Endothelial cell of umbilical vein (primary cell): ENCODE measurements at regions not wholly inside any gene's neighbourhood (a gene's known extent, or its start where the extent isn't known, plus 50 kb on each side); places are given as distances from the start of the nearest gene placed in this dataset.

Experiments
- BruUV-seq: library from RNA; stranded (reverse); fragments of 400-500 nt; replicated peaks from 2 replicates; lab custom pipeline; 2021; lab: Mats Ljungman, UMichigan
- CTCF ChIA-PET: fragments of 300-600, 350-600 bp; sonication (Branson Sonifier 250); formaldehyde crosslinking; loops from one replicate; lab custom pipeline; 2021; ENCODE audit warnings: antibody characterized with exemption, inconsistent platforms; lab: Charles Lee
- POLR2A ChIA-PET: fragments of 300-600, 350-600 bp; sonication (Branson Sonifier 250); formaldehyde crosslinking; loops from one replicate; lab custom pipeline; 2021; ENCODE audit warnings: antibody characterized with exemption, inconsistent platforms; lab: Charles Lee
- DNase-seq: peaks from one replicate; pipeline ENCODE4 v3.0.0-alpha.2; 2011; ENCODE audit warnings: low read depth, low spot score
- FAIRE-seq: peaks from 2 replicates; lab custom pipeline; 2011; peaks lifted over from hg19 to GRCh38; lab: Jason Lieb, UNC
- H2AFZ ChIP-seq: 2 replicates; pipeline ENCODE4 v1.6.0; 2012; ENCODE audit warnings: low read depth, low read length, control low read depth, inconsistent platforms
- H3K27ac ChIP-seq: 2 replicates; pipeline ENCODE4 v1.5.1; 2011; ENCODE audit warnings: low read depth, mild to moderate bottlenecking, control low read depth, low read length, moderate library complexity; ENCODE audit not compliant: insufficient read depth
- H3K27me3 ChIP-seq, 2 experiments: 2 replicates each; pipeline versions ENCODE4 v1.6.0 to v1.6.1; 2011; ENCODE audit warnings: low read length in 2 of 2, mixed read lengths in 1 of 2; ENCODE audit not compliant: control insufficient read depth in 2 of 2, insufficient read depth in 2 of 2
- H3K36me3 ChIP-seq, 2 experiments: 2 replicates in 1 of 2; 3 replicates in 1 of 2; pipeline ENCODE4 v1.5.1; 2011; ENCODE audit warnings: low read length in 2 of 2, mild to moderate bottlenecking in 1 of 2, moderate library complexity in 1 of 2; ENCODE audit not compliant: control insufficient read depth in 2 of 2, insufficient read depth in 2 of 2; ENCODE audit errors: extremely low read depth in 1 of 2
- H3K4me1 ChIP-seq: 3 replicates; pipeline ENCODE4 v1.5.1; 2011; ENCODE audit warnings: mild to moderate bottlenecking, low read length; ENCODE audit not compliant: control insufficient read depth, insufficient read depth; ENCODE audit errors: extremely low read depth
- H3K4me2 ChIP-seq: 2 replicates; pipeline ENCODE4 v1.6.1; 2011; ENCODE audit warnings: low read length, control low read depth, mixed read lengths; ENCODE audit not compliant: insufficient read depth
- H3K4me3 ChIP-seq, 3 experiments: fragments of 200-600 bp in 1 of 3; sonication (generic), shearing (Covaris generic) in 1 of 3; replicated peaks in 1 of 3; 2 replicates each; pipeline ENCODE4 v1.5.1; 2011 to 2016; ENCODE audit warnings: control low read depth in 3 of 3, low read length in 3 of 3, mild to moderate bottlenecking in 2 of 3, inconsistent platforms in 1 of 3, low read depth in 1 of 3, moderate library complexity in 1 of 3; ENCODE audit not compliant: insufficient read depth in 1 of 3
- H3K79me2 ChIP-seq: 2 replicates; pipeline ENCODE4 v1.6.0; 2012; ENCODE audit warnings: low read length, inconsistent platforms; ENCODE audit not compliant: control insufficient read depth, insufficient read depth
- H3K9ac ChIP-seq: replicated peaks from 2 replicates; pipeline ENCODE3; 2011; ENCODE audit warnings: low read length, control low read depth; ENCODE audit not compliant: insufficient read depth; ENCODE audit errors: extremely low read depth
- H3K9me1 ChIP-seq: replicated peaks from 3 replicates; pipeline ENCODE4 v1.6.0; 2011; ENCODE audit warnings: mild to moderate bottlenecking, low read length; ENCODE audit not compliant: control insufficient read depth, insufficient read depth; ENCODE audit errors: extremely low read depth
- H3K9me3 ChIP-seq: replicated peaks from 2 replicates; pipeline ENCODE4 v1.5.1; 2012; ENCODE audit warnings: low read length, inconsistent platforms; ENCODE audit not compliant: control insufficient read depth, insufficient read depth
- H4K20me1 ChIP-seq: replicated peaks from 2 replicates; pipeline ENCODE3; 2011; ENCODE audit warnings: mild to moderate bottlenecking, low read length; ENCODE audit not compliant: control insufficient read depth, insufficient read depth; ENCODE audit errors: extremely low read depth
- EZH2 ChIP-seq: IDR thresholded peaks from 2 replicates; pipeline ENCODE4 v1.6.1; 2012; ENCODE audit warnings: borderline replicate concordance, low read depth, mild to moderate bottlenecking, moderate library complexity, low read length, inconsistent platforms; ENCODE audit not compliant: severe bottlenecking
- FOS ChIP-seq: IDR thresholded peaks from 2 replicates; pipeline ENCODE4 v1.6.1; 2011; ENCODE audit warnings: mild to moderate bottlenecking, low read length, moderate library complexity, borderline replicate concordance; ENCODE audit not compliant: insufficient read depth
- GATA2 ChIP-seq: IDR thresholded peaks from 2 replicates; pipeline ENCODE4 v1.7.0; 2011; ENCODE audit warnings: low read depth, mild to moderate bottlenecking, moderate library complexity, mixed read lengths, low read length; ENCODE audit not compliant: insufficient read length, insufficient read depth
- JUN ChIP-seq: IDR thresholded peaks from 2 replicates; pipeline ENCODE4 v1.6.1; 2011; ENCODE audit warnings: borderline replicate concordance, low read depth; ENCODE audit not compliant: insufficient read length, insufficient read depth
- MYC ChIP-seq: IDR thresholded peaks from one replicate; pipeline ENCODE4 v1.6.1; 2011; ENCODE audit warnings: mild to moderate bottlenecking, low read depth, low read length
- POLR2A ChIP-seq: IDR thresholded peaks from 2 replicates; pipeline ENCODE4 v1.6.1; 2012; ENCODE audit warnings: low read depth, mild to moderate bottlenecking, control low read depth, low read length
- POLR2AphosphoS5 ChIP-seq: IDR thresholded peaks from 2 replicates; pipeline ENCODE4 v1.6.1; 2012; ENCODE audit warnings: low read depth, mild to moderate bottlenecking, control low read depth, low read length, moderate library complexity; ENCODE audit not compliant: insufficient read depth
- dilution Hi-C: fragments of 300-500 bp; cut with MboI; formaldehyde crosslinking; loops from one replicate; pipeline ENCODE4 v1.15.0; 2019; ENCODE audit warnings: low sequenced_read_pairs; ENCODE audit not compliant: extremely low pct_ligation_motif_present
- intact Hi-C: fragments of 100-400 bp; cut with micrococcal nuclease; formaldehyde crosslinking; loops from one replicate; pipeline ENCODE4 v1.10.0; 2022
- TF ChIP-seq, protein P1 (sequence below), 2 donors: IDR thresholded peaks; 1 replicate in 1 of 2; 2 replicates in 1 of 2; pipeline ENCODE4 v1.5.1; 2011; ENCODE audit warnings: low read length in 2 of 2, mild to moderate bottlenecking in 2 of 2, moderate library complexity in 2 of 2, control low read depth in 1 of 2, inconsistent platforms in 1 of 2, low read depth in 1 of 2; ENCODE audit not compliant: insufficient read depth in 1 of 2; ENCODE audit errors: extremely low read depth in 1 of 2
- TF ChIP-seq, protein P2 (sequence below): IDR thresholded peaks from 2 replicates; pipeline ENCODE4 v1.6.1; 2011; ENCODE audit not compliant: insufficient read depth, insufficient read length

DNA sequence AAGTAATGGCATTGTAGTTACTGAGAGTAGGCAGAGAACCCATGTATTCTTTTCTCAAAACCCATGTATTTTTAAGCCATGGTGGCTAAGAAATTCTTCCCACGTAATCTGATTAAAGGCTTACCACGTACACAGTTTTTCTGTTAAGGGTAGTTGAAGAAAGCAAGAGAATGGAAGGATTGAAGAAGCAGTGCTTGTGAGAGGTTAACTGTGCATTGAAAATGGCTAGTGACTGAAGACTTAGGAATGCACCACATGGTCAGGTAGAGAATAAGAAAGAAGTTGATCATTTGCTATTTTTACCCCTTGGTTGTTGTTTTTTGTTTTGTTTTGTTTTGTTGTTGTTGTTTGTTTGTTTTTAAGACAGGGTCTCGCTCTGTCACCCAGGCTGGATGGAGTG lies 178.9 kb upstream of the SNX7 start:
- H3K27ac ChIP-seq, result no peak overlapping the region
- no peaks in the 10 kb centered on the region for H3K79me2 ChIP-seq
- CTCF ChIA-PET, result interaction anchor here (1.8 kb wide), 1 partner anchor 14 kb away, joined by 9 read pairs; no protein-coding TSS in a partner anchor
- H4K20me1 ChIP-seq, result no peaks in the 10 kb centered on the region
- dilution Hi-C loops, result no loop called here
- H2AFZ ChIP-seq, result no peak overlapping the region
- no peak for TF ChIP-seq POLR2AphosphoS5
- TF ChIP-seq POLR2A, result no peak
- no peak for TF ChIP-seq JUN
- TF ChIP-seq FOS, result no peak
- no peak for TF ChIP-seq MYC
- TF ChIP-seq, protein P1, sequence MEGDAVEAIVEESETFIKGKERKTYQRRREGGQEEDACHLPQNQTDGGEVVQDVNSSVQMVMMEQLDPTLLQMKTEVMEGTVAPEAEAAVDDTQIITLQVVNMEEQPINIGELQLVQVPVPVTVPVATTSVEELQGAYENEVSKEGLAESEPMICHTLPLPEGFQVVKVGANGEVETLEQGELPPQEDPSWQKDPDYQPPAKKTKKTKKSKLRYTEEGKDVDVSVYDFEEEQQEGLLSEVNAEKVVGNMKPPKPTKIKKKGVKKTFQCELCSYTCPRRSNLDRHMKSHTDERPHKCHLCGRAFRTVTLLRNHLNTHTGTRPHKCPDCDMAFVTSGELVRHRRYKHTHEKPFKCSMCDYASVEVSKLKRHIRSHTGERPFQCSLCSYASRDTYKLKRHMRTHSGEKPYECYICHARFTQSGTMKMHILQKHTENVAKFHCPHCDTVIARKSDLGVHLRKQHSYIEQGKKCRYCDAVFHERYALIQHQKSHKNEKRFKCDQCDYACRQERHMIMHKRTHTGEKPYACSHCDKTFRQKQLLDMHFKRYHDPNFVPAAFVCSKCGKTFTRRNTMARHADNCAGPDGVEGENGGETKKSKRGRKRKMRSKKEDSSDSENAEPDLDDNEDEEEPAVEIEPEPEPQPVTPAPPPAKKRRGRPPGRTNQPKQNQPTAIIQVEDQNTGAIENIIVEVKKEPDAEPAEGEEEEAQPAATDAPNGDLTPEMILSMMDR (IDR thresholded peaks at IDR 0.05; ENCODE audit: extremely low read depth in 1 of 2, insufficient read depth in 1 of 2, low read depth in 1 of 2, low read length in 2 of 2), result no peak
- no peak for TF ChIP-seq EZH2
- H3K36me3 ChIP-seq, result no peaks in the 10 kb centered on the region
- H3K9ac ChIP-seq, result no peak overlapping the region
- no peak overlapping the region for H3K4me3 ChIP-seq
- H3K9me1 ChIP-seq, result no peaks in the 10 kb centered on the region
- DNase-seq (no peak), FAIRE-seq (no peak)
- BruUV-seq, result no TSS peak
- no peaks in the 10 kb centered on the region for H3K9me3 ChIP-seq
- H3K4me2 ChIP-seq, result no peak overlapping the region
- H3K4me1 ChIP-seq, result no peaks in the 10 kb centered on the region
- POLR2A ChIA-PET, result no interaction called here
- H3K27me3 ChIP-seq, result no peaks in the 10 kb centered on the region
- intact Hi-C loops, result no loop called here

GRCh38 chr1:98480271-98480670 lies 181.2 kb upstream of the SNX7 start:
- no peak overlapping the region for H3K27ac ChIP-seq
- no TSS peak for BruUV-seq
- H3K9me1 ChIP-seq, result no peaks in the 10 kb centered on the region
- no peaks in the 10 kb centered on the region for H3K4me1 ChIP-seq
- no peaks in the 10 kb centered on the region for H3K9me3 ChIP-seq
- ChIA-PET POLR2A (no interaction called here), CTCF (no interaction called here)
- no peak overlapping the region for H3K9ac ChIP-seq
- intact Hi-C loops, result no loop called here
- no peak overlapping the region for H3K4me3 ChIP-seq
- no peaks in the 10 kb centered on the region for H3K36me3 ChIP-seq
- H2AFZ ChIP-seq, result no peak overlapping the region
- no peaks in the 10 kb centered on the region for H3K27me3 ChIP-seq
- no peaks in the 10 kb centered on the region for H4K20me1 ChIP-seq
- no peaks in the 10 kb centered on the region for H3K79me2 ChIP-seq
- no peak overlapping the region for H3K4me2 ChIP-seq
- dilution Hi-C loops, result no loop called here
- TF ChIP-seq FOS, result no peak
- no peak for TF ChIP-seq MYC
- no peak for TF ChIP-seq POLR2AphosphoS5
- no peak for TF ChIP-seq EZH2
- TF ChIP-seq, protein P1 (IDR thresholded peaks at IDR 0.05; ENCODE audit: extremely low read depth in 1 of 2, insufficient read depth in 1 of 2, low read depth in 1 of 2, low read length in 2 of 2), result no peak
- no peak for TF ChIP-seq POLR2A
- no peak for TF ChIP-seq GATA2
- TF ChIP-seq, protein P2, sequence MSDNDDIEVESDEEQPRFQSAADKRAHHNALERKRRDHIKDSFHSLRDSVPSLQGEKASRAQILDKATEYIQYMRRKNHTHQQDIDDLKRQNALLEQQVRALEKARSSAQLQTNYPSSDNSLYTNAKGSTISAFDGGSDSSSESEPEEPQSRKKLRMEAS, result no peak
- no peak for TF ChIP-seq JUN
- no peak for FAIRE-seq
- no peak for DNase-seq
